H1 (cell line): ENCODE measurements at regions not wholly inside any gene's neighbourhood (a gene's known extent, or its start where the extent isn't known, plus 50 kb on each side); places are given as distances from the start of the nearest gene placed in this dataset.

Experiments
- CTCF ChIA-PET: fragments of 300-600 bp; sonication (Branson Sonifier 250); formaldehyde crosslinking; loops from one replicate; lab custom pipeline; 2021; ENCODE audit not compliant: partially characterized antibody; lab: Charles Lee
- POLR2A ChIA-PET: fragments of 300-600 bp; sonication (Branson Sonifier 250); formaldehyde crosslinking; loops from one replicate; lab custom pipeline; 2021; ENCODE audit warnings: inconsistent platforms; ENCODE audit not compliant: partially characterized antibody; lab: Charles Lee
- DNase-seq, 2 experiments: peaks; one replicate each; pipeline versions ENCODE4 v3.0.0 to v3.0.0-alpha.2; 2010 to 2022; ENCODE audit warnings: low spot score in 2 of 2, low read depth in 1 of 2, mixed read lengths in 1 of 2
- FAIRE-seq: peaks from 2 replicates; lab custom pipeline; 2011; peaks lifted over from hg19 to GRCh38; lab: Jason Lieb, UNC
- H2AFZ ChIP-seq: 2 replicates; pipeline ENCODE4 v1.8.1; 2012; ENCODE audit warnings: low read length, inconsistent platforms
- H2AK5ac ChIP-seq: 2 replicates; pipeline ENCODE4 v1.6.1; 2013; ENCODE audit warnings: low read depth, low read length
- H2BK120ac ChIP-seq: replicated peaks from 2 replicates; pipeline ENCODE3; 2013; ENCODE audit warnings: low read depth, low read length, inconsistent platforms
- H2BK12ac ChIP-seq: 2 replicates; pipeline ENCODE4 v1.6.1; 2013; ENCODE audit warnings: low read depth, low read length
- H2BK15ac ChIP-seq: 2 replicates; pipeline ENCODE4 v1.6.1; 2013; ENCODE audit warnings: low read length
- H2BK20ac ChIP-seq: 2 replicates; pipeline ENCODE4 v1.6.1; 2013; ENCODE audit warnings: low read length
- H2BK5ac ChIP-seq: 2 replicates; pipeline ENCODE4 v1.6.1; 2013; ENCODE audit warnings: low read depth, low read length
- H3K14ac ChIP-seq: 2 replicates; pipeline ENCODE4 v1.6.1; 2013; ENCODE audit warnings: inconsistent platforms; ENCODE audit not compliant: insufficient read length
- H3K18ac ChIP-seq: 2 replicates; pipeline ENCODE4 v1.6.1; 2013; ENCODE audit warnings: low read length; ENCODE audit errors: extremely low read depth
- H3K23ac ChIP-seq: 2 replicates; pipeline ENCODE4 v1.6.1; 2013; ENCODE audit warnings: inconsistent platforms; ENCODE audit not compliant: insufficient read length
- H3K23me2 ChIP-seq: 2 replicates; pipeline ENCODE4 v1.6.1; 2013; ENCODE audit warnings: low read depth, low read length
- H3K27ac ChIP-seq: 2 replicates; pipeline ENCODE4 v1.6.1; 2011; ENCODE audit warnings: low read depth, low read length, inconsistent platforms
- H3K27me3 ChIP-seq, 4 experiments: replicated peaks in 1 of 4; 1 replicate in 1 of 4; 2 replicates in 3 of 4; pipeline versions ENCODE4 v1.6.1 to v1.8.1; 2011 to 2013; ENCODE audit warnings: low read length in 3 of 4, mild to moderate bottlenecking in 3 of 4, inconsistent platforms in 2 of 4, mixed read lengths in 2 of 4, moderate library complexity in 1 of 4; ENCODE audit not compliant: control insufficient read depth in 3 of 4, insufficient read depth in 3 of 4; ENCODE audit errors: extremely low read depth in 1 of 4
- H3K36me3 ChIP-seq, 4 experiments: 2 replicates each; pipeline versions ENCODE4 v1.6.1 to v1.8.1; 2011 to 2013; ENCODE audit warnings: mild to moderate bottlenecking in 4 of 4, low read length in 3 of 4, moderate library complexity in 2 of 4, control low read depth in 1 of 4, inconsistent platforms in 1 of 4; ENCODE audit not compliant: insufficient read depth in 4 of 4, control insufficient read depth in 2 of 4
- H3K4ac ChIP-seq: replicated peaks from 2 replicates; pipeline ENCODE3; 2013; ENCODE audit warnings: low read length, low read depth, mixed read lengths, inconsistent platforms; ENCODE audit not compliant: insufficient read length
- H3K4me1 ChIP-seq, 4 experiments: replicated peaks in 1 of 4; 1 replicate in 1 of 4; 2 replicates in 3 of 4; pipeline versions ENCODE4 v1.6.1 to v1.8.1; 2011 to 2013; ENCODE audit warnings: low read length in 3 of 4, inconsistent platforms in 2 of 4, mixed read lengths in 1 of 4; ENCODE audit not compliant: insufficient read depth in 4 of 4, control insufficient read depth in 3 of 4
- H3K4me2 ChIP-seq, 2 experiments: 2 replicates each; pipeline versions ENCODE4 v1.6.1 to v1.8.1; 2011 to 2013; ENCODE audit warnings: low read depth in 2 of 2, low read length in 2 of 2, control low read depth in 1 of 2, inconsistent platforms in 1 of 2, mild to moderate bottlenecking in 1 of 2; ENCODE audit not compliant: insufficient read depth in 1 of 2
- H3K4me3 ChIP-seq, 4 experiments: fragments of 200-600, 300-600 bp in 1 of 4; sonication (generic), shearing (Covaris generic), sonication (Bioruptor Twin) in 1 of 4; 2 replicates each; pipeline versions ENCODE4 v1.5.1 to v1.8.1; 2011 to 2016; ENCODE audit warnings: low read length in 4 of 4, low read depth in 3 of 4, control low read depth in 2 of 4, inconsistent platforms in 2 of 4, mild to moderate bottlenecking in 2 of 4, mixed read lengths in 1 of 4, moderate library complexity in 1 of 4; ENCODE audit not compliant: insufficient read depth in 2 of 4; ENCODE audit errors: extremely low read depth in 1 of 4
- H3K56ac ChIP-seq: replicated peaks from 2 replicates; pipeline ENCODE3; 2013; ENCODE audit warnings: low read depth, mild to moderate bottlenecking, mixed read lengths, low read length, inconsistent platforms; ENCODE audit not compliant: insufficient read length
- H3K79me1 ChIP-seq: 2 replicates; pipeline ENCODE4 v1.6.1; 2013; ENCODE audit warnings: low read depth, low read length, control low read depth
- H3K79me2 ChIP-seq, 2 experiments: 2 replicates each; pipeline versions ENCODE4 v1.6.1 to v1.8.1; 2012 to 2013; ENCODE audit warnings: low read length in 2 of 2, mild to moderate bottlenecking in 2 of 2, inconsistent platforms in 1 of 2; ENCODE audit not compliant: insufficient read depth in 2 of 2, control insufficient read depth in 1 of 2
- H3K9ac ChIP-seq, 4 experiments: replicated peaks in 1 of 4; 1 replicate in 1 of 4; 2 replicates in 3 of 4; pipeline versions ENCODE4 v1.6.1 to v1.8.1; 2011 to 2013; ENCODE audit warnings: low read depth in 3 of 4, low read length in 3 of 4, control low read depth in 2 of 4, mild to moderate bottlenecking in 2 of 4, moderate library complexity in 2 of 4, inconsistent platforms in 1 of 4; ENCODE audit errors: extremely low read depth in 1 of 4
- H3K9me3 ChIP-seq, 2 experiments: 2 replicates each; pipeline versions ENCODE4 v1.6.1 to v1.8.1; 2012 to 2013; ENCODE audit warnings: mild to moderate bottlenecking in 2 of 2, moderate library complexity in 2 of 2, control low read depth in 1 of 2, inconsistent platforms in 1 of 2, low read depth in 1 of 2, low read length in 1 of 2, mixed read lengths in 1 of 2; ENCODE audit not compliant: insufficient read depth in 2 of 2
- H4K20me1 ChIP-seq, 2 experiments: replicated peaks in 1 of 2; 2 replicates each; pipeline versions ENCODE3 to v1.8.1; 2011 to 2013; ENCODE audit warnings: inconsistent platforms in 2 of 2, low read length in 2 of 2, mild to moderate bottlenecking in 1 of 2; ENCODE audit not compliant: insufficient read depth in 2 of 2, control insufficient read depth in 1 of 2
- H4K5ac ChIP-seq: 2 replicates; pipeline ENCODE4 v1.6.1; 2013; ENCODE audit warnings: low read length, low read depth, mixed read lengths, inconsistent platforms; ENCODE audit not compliant: insufficient read length
- H4K8ac ChIP-seq: 2 replicates; pipeline ENCODE4 v1.8.0; 2013; ENCODE audit warnings: mild to moderate bottlenecking, moderate library complexity, low read length, inconsistent platforms; ENCODE audit not compliant: insufficient read depth; ENCODE audit errors: extremely low read depth
- H4K91ac ChIP-seq: replicated peaks from 2 replicates; pipeline ENCODE3; 2013; ENCODE audit warnings: low read length, mixed read lengths, inconsistent platforms; ENCODE audit not compliant: insufficient read length
- ASH2L ChIP-seq: fragments of 200-600, 300-600 bp; sonication (generic); IDR thresholded peaks from one replicate; pipeline ENCODE4 v1.7.1; 2017; ENCODE audit warnings: low read length
- CHD1 ChIP-seq: IDR thresholded peaks from 2 replicates; pipeline ENCODE4 v1.6.1; 2012; ENCODE audit warnings: low read depth, low read length, improper control_type of control experiment
- CHD2 ChIP-seq: IDR thresholded peaks from 2 replicates; pipeline ENCODE4 v1.6.1; 2012; ENCODE audit warnings: low read length, improper control_type of control experiment
- HDAC6 ChIP-seq: IDR thresholded peaks from one replicate; pipeline ENCODE4 v1.7.1; 2012; ENCODE audit warnings: low read depth, mild to moderate bottlenecking, inconsistent platforms, low read length, moderate library complexity
- JUND ChIP-seq: IDR thresholded peaks from 2 replicates; pipeline ENCODE4 v1.6.1; 2011; ENCODE audit warnings: mild to moderate bottlenecking, improper control_type of control experiment, low read length
- KDM5A ChIP-seq: fragments of 200-600 bp; IDR thresholded peaks from 2 replicates; pipeline ENCODE4 v1.7.1; 2012; ENCODE audit warnings: mild to moderate bottlenecking, low read length, inconsistent platforms, mixed read lengths
- NANOG ChIP-seq: IDR thresholded peaks from 2 replicates; pipeline ENCODE4 v1.6.1; 2011; ENCODE audit warnings: low read length, low read depth, mild to moderate bottlenecking, inconsistent platforms; ENCODE audit not compliant: insufficient read depth, poor library complexity, severe bottlenecking
- POLR2AphosphoS5 ChIP-seq: IDR thresholded peaks from 2 replicates; pipeline ENCODE4 v1.6.1; 2011; ENCODE audit warnings: low read depth, low read length
- POU5F1 ChIP-seq: IDR thresholded peaks from 2 replicates; pipeline ENCODE4 v1.6.1; 2011; ENCODE audit warnings: low read depth, mild to moderate bottlenecking, low read length, moderate library complexity
- SAP30 ChIP-seq: fragments of 300-600 bp; sonication (generic); IDR thresholded peaks from 2 replicates; pipeline ENCODE4 v1.7.1; 2012; ENCODE audit warnings: low read length, moderate library complexity, mild to moderate bottlenecking, inconsistent platforms; ENCODE audit not compliant: insufficient read depth, insufficient replicate concordance
- SIRT6 ChIP-seq: IDR thresholded peaks from one replicate; pipeline ENCODE4 v1.7.1; 2012; ENCODE audit warnings: low read length, inconsistent platforms
- SIX5 ChIP-seq: IDR thresholded peaks from 2 replicates; pipeline ENCODE4 v1.6.1; 2011; ENCODE audit warnings: mild to moderate bottlenecking, low read depth, low read length
- USF2 ChIP-seq: IDR thresholded peaks from 2 replicates; pipeline ENCODE4 v1.6.1; 2011; ENCODE audit warnings: low read length, improper control_type of control experiment
- YY1 ChIP-seq: IDR thresholded peaks from 2 replicates; pipeline ENCODE4 v1.6.1; 2011; ENCODE audit warnings: low read depth, mild to moderate bottlenecking, low read length
- ZNF274 ChIP-seq: IDR thresholded peaks from 2 replicates; pipeline ENCODE4 v1.7.0; 2012; ENCODE audit warnings: low read length, borderline replicate concordance; ENCODE audit errors: extremely low read depth
- WGBS, 2 experiments: shearing (Covaris generic) in 1 of 2; methylation state at CpG; one replicate each; pipeline versions ENCODE4 v1.1.6 to v1.1.7; 2013 to 2015; ENCODE audit warnings: low lambda C conversion rate in 2 of 2, mixed read lengths in 2 of 2, inconsistent platforms in 1 of 2, low coverage in 1 of 2, missing lambda C conversion rate in 1 of 2; ENCODE audit not compliant: insufficient replicate concordance in 2 of 2, insufficient coverage in 1 of 2, insufficient read length in 1 of 2; ENCODE audit errors: extremely low coverage in 1 of 2, missing lambda C conversion rate in 1 of 2; 5-methylcytosine and 5-hydroxymethylcytosine counted together

GRCh38 chr9:115300874-115301273, 182.9 kb upstream of the TNC start:
- H3K9me3 ChIP-seq: no peaks in the 10 kb centered on the region
- WGBS, 2 experiments: 89% methylated on average over 2 of the region's 2 CpGs; no CpG with 5 or more reads in 1 of the 2 experiments

More at GRCh38 chr9:115300874-115301273, 182.9 kb upstream of the TNC start:
- TF ChIP-seq KDM5A: no peak
- no peak for TF ChIP-seq CHD1
- no peak for TF ChIP-seq CHD2
- no peak for TF ChIP-seq POLR2AphosphoS5
- TF ChIP-seq SIX5: no peak
- no peak for TF ChIP-seq YY1
- no peak for TF ChIP-seq SAP30
- TF ChIP-seq NANOG: no peak
- no peak for TF ChIP-seq HDAC6
- no peak for TF ChIP-seq JUND
- no peak for TF ChIP-seq ZNF274
- TF ChIP-seq USF2: no peak
- no peak for TF ChIP-seq SIRT6
- TF ChIP-seq ASH2L: no peak
- TF ChIP-seq POU5F1: no peak
- no peak overlapping the region for H3K27ac ChIP-seq
- no peak overlapping the region for H2BK12ac ChIP-seq
- H3K4ac ChIP-seq: no peak overlapping the region
- H4K8ac ChIP-seq: no peak overlapping the region
- no peak overlapping the region for H2BK15ac ChIP-seq
- no peak overlapping the region for H3K14ac ChIP-seq
- no peak overlapping the region for H2BK5ac ChIP-seq
- H3K23ac ChIP-seq: no peak overlapping the region
- H2AK5ac ChIP-seq: no peak overlapping the region
- H3K18ac ChIP-seq: no peak overlapping the region
- H3K36me3 ChIP-seq: no peaks in the 10 kb centered on the region
- H3K4me3 ChIP-seq: no peak overlapping the region
- H3K23me2 ChIP-seq: no peaks in the 10 kb centered on the region; the same call in 1 of the 2 replicates
- DNase-seq: no peak
- no peak overlapping the region for H3K9ac ChIP-seq
- no peak overlapping the region for H2BK20ac ChIP-seq
- no peak overlapping the region for H2AFZ ChIP-seq
- peaks cover 4 to 7% (median 6%) of the 10 kb centered on the region in 4 experiments; a peak in 4 of 7 replicates for H3K4me1 ChIP-seq
- no peaks in the 10 kb centered on the region for H3K79me2 ChIP-seq
- no peak overlapping the region for H3K56ac ChIP-seq
- no peaks in the 10 kb centered on the region for H3K79me1 ChIP-seq
- no peak overlapping the region for H3K4me2 ChIP-seq
- no peaks in the 10 kb centered on the region for H3K27me3 ChIP-seq
- POLR2A ChIA-PET: no interaction called here
- no peak overlapping the region for H4K91ac ChIP-seq
- no peak for FAIRE-seq
- no peaks in the 10 kb centered on the region for H4K20me1 ChIP-seq
- H4K5ac ChIP-seq: no peak overlapping the region
- CTCF ChIA-PET: interaction anchor here (0.6 to 1.6 kb wide), 3 partner anchors 30 to 74 kb away, joined by 3 to 4 read pairs (median 3); no protein-coding TSS in a partner anchor
- H2BK120ac ChIP-seq: no peak overlapping the region
